GM08714 (cell line): ENCODE measurements at regions not wholly inside any gene's neighbourhood (a gene's known extent, or its start where the extent isn't known, plus 50 kb on each side); places are given as distances from the start of the nearest gene placed in this dataset.

ENCODE experiments used
- H3K4me3 ChIP-seq: fragments of 200-500 bp; sonication (Bioruptor generic); 2 replicates; pipeline ENCODE4 v1.5.1; 2014; ENCODE audit warnings: mild to moderate bottlenecking, low read length, inconsistent platforms
- ZNF274 ChIP-seq: IDR thresholded peaks from 2 replicates; pipeline ENCODE4 v1.6.1; 2012; ENCODE audit warnings: mild to moderate bottlenecking, low read depth, low read length

DNA sequence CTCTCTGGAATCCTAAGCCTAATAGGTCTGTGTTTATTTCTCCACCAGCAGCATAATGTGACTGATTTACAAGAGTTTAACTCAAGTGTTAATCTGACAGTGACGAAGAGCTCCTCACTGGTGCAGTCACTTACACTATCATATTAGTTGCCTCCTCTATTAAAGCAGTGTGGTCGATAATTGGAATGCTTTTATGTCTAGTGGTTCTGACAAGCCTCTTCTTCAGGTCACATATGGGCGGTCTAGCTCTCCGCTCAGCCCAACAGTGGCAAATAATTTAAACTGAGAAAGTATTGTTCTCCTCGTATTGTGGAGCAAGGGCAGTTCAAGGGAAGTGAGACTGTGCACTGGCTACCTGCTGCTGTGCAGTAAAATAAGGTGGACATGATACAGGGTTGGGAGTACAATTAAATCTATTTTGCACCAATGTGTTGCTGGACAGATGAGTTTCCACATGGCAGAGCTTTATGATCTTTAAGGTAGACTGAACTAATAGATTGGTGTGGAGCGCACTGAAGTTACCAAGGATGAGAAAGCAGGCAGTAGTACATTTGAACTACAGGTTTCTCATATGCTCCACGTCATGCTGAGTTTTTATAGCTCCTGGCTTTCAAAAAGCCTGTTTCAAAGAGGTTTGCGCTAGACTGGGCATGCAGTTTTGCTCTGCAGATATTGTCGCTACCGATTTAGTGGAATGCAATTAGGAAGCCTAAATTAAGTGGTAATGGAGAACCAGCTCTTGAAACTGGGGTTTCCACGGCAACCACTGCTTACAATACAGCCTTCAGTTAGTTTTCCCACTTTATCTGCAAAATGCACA, 151.7 kb upstream of the POU3F3 start:
- no peak for TF ChIP-seq ZNF274
- H3K4me3 ChIP-seq = no peak overlapping the region

GRCh38 chr2:104703669-104704068, 150.2 kb upstream of the POU3F3 start:
- TF ChIP-seq ZNF274 = no peak

DNA sequence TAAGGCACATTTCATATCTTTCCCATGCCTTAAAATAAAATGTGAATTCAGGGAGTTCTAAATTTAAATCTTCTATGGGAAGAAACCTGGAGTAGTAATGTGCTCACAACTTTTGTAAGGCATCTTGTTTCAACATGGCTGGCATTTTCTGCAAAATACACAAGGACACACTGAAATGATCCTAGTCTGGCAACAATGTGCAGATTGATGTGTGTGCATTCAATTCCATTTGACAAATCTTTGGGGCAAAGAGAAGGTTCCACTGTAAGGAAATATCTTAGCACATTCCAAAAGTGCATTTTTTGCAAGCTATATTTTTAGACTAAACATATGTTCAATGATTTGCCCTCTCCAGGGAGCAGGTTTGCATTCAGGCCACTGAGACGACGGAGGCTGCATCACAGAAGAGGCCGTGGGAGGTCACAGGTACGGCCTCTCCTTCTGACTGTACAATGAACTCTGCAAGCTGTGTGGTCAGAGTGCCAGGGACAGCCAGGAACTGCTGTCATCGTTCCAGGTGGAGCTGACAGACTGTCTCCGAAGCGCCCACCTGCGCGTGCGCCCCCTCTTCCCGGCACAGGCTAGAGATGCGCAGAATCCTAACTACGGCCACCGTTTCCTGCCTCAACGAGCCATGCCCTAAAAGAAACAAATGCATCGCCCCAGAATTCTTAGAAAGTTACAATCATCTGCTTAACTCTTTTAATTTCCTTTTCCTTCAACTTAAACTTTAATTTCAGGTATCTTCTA, 149.2 kb upstream of the POU3F3 start:
- no peak overlapping the region for H3K4me3 ChIP-seq
- no peak for TF ChIP-seq ZNF274

More at GRCh38 chr2:104703669-104704068, 150.2 kb upstream of the POU3F3 start:
- no peak overlapping the region for H3K4me3 ChIP-seq

DNA sequence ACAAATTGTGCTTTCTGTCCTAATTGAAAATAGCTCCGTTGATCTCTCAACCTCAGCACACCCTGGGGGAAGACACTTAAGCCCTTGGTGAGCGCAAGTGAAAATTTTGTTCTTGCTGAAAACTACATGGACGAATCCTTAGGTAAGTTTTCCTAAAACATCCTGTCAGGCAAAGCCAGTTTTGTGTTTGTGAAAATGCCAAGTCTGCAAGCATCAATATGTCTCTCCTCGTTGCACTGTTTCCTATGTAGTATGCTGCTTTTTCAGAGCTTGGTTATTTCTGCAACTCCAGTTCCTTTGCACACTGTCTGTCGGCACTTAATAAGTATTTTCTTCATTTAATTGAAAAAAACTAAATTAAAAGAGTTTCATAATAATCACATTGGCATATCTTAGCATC, 146.9 kb upstream of the POU3F3 start:
- no peak for TF ChIP-seq ZNF274
- no peak overlapping the region for H3K4me3 ChIP-seq

GRCh38 chr2:104708967-104709366, 144.9 kb upstream of the POU3F3 start:
- H3K4me3 ChIP-seq = no peak overlapping the region
- no peak for TF ChIP-seq ZNF274

DNA sequence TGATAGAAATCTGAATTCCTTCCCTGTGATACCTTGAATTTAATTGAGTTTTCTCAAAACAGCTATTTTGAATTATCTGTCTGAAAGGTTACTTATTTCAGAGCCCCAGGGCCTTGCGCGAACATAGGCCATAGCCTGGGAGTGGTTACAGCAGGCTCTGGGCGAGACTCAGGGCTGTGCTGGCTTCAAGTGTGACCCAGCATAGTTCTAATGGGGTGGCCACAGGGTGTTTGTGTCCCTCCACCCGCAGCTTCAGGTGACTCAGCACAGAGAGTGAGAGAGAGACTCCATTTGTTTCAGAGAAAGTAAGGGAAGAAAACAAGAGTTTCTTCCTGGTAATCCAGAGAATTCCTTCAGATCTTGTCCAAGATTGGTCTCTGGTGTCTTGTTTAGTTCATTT, 137.9 kb upstream of the POU3F3 start:
- no peak for TF ChIP-seq ZNF274
- H3K4me3 ChIP-seq = no peak overlapping the region

DNA sequence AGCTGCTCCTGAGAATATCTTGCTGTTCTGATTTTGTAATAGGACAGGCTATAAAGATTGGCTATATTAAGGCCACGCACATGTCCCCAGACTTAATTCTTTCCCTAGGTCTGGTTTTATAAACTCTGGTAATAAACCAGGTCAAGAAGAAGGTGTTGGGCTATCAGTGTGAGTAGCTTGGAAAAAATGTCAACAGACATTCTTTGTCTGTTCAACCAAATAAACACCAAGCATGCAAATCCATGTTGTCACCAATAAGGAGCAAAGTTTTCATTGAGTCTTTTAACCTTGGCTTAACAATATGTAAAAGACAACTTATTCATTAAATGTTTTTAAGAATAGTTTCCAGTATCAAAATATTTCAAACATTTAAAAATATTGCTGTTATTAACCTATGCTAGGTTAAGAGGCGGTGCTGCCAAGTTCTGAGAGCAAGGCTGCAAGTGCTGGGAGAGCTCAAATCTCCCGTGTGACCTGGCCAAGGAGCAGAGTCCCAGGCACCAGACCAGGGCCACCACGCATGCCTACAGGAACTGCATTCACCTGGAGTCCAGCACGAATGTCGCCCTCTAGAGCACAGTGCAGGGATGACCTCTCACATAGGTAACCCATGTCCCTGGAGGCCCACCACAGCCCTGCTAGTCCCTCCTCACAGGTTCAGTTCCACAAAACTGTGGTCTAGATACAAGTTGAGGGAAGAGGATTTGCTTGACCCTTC, 120.5 kb upstream of the POU3F3 start:
- H3K4me3 ChIP-seq = no peak overlapping the region
- TF ChIP-seq ZNF274 = no peak

GRCh38 chr2:104734937-104735586, 118.9 kb upstream of the POU3F3 start:
- TF ChIP-seq ZNF274 = no peak
- H3K4me3 ChIP-seq = no peak overlapping the region

GRCh38 chr2:104736026-104736425, 117.9 kb upstream of the POU3F3 start:
- H3K4me3 ChIP-seq = no peak overlapping the region
- no peak for TF ChIP-seq ZNF274

DNA sequence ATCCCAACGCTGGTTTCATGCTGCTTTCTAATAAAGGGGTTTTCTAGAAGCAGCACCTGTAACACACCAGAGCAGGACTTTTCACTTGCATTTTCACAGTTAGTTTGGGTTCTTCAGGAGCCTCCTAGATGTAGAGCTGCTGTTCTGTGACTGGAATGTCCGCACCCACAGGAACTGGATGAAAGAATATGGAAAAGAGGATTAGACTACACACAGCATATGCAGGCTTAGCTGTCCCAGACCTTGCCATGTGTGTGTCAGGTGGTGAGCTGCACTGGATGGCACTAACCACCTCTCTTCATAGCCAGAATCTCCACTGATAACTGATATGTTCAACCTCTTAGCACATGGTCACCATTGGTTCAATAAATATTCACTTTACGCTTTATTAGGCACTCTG, 112.1 kb upstream of the POU3F3 start:
- TF ChIP-seq ZNF274 = no peak
- H3K4me3 ChIP-seq = no peak overlapping the region

DNA sequence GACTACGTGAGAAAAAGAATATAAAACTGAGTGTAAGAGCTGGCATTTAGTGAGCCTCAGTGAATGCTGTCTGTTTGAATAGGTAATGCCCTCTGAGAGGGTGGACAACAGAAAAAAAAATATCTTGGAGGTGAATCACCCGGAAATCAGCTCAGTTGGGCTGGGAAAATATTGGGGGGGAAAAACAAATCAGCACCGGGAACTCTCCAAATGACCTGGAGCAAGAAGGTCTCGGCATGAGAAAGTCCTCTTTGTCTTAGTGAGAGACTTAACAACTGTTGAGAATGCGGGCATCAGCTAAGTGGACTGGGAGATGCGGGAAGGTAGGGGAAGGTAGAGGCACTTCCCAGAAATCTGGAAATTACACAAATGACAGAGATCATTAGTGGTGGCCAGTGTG, 109.4 kb upstream of the POU3F3 start:
- no peak overlapping the region for H3K4me3 ChIP-seq
- TF ChIP-seq ZNF274 = no peak

- no peak for TF ChIP-seq ZNF274
- H3K4me3 ChIP-seq = no peak overlapping the region
Measured at GRCh38 chr2:104745846-104746245, 108.1 kb upstream of the POU3F3 start.

DNA sequence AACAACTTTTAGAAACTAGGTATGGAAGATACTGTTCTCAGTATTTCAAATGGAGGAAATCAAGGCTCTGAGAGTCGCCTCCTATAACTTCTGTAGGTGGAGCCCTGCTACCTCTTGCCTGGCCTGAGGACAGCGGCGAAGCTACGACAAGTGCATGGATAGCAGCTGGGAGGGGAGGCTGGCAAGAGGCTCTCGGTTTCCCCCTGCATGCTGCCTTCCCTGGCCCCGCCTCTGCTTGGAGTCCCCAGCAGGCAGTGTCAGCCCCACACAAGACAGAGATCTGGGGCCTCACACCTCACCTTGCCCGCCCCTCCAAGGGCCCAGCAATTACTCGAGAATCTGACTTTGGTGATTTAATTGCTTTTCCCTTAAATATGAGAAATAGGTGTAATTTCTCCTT, 107.6 kb upstream of the POU3F3 start:
- no peak overlapping the region for H3K4me3 ChIP-seq
- no peak for TF ChIP-seq ZNF274

DNA sequence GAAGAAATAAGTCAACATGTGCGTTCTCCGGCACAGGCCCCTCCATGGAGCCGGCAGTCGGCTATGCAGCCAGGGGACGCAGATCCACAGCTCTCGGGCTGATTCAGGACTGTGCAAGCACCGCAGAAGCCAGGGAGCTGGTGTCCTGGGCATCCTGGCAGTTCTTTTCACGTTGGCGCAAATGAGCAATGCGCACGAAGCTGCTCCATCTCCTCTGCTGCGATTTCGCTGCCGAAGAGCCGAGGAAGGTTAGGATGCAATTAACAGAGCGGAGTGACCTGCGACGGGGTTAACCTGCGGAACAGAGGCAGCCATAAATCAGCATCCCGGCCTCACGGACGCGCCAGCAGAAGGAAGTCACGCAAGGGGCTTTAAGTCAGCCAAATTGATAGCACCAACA, 107.1 kb upstream of the POU3F3 start:
- H3K4me3 ChIP-seq = no peak overlapping the region
- TF ChIP-seq ZNF274 = no peak
